Right lobe of liver (tissue), 4 donors: ENCODE measurements at regions not wholly inside any gene's neighbourhood (a gene's known extent, or its start where the extent isn't known, plus 50 kb on each side); places are given as distances from the start of the nearest gene placed in this dataset.

Source experiments
- POLR2A ChIP-seq: fragments of 450-650 bp; IDR thresholded peaks from one replicate; pipeline ENCODE4 v1.6.1; 2017; ENCODE audit warnings: antibody characterized with exemption, mild to moderate bottlenecking
- TF ChIP-seq, protein P1 (sequence below), 4 donors: fragments of 200-600 bp in 3 of 4; fragments of 450-650 bp in 1 of 4; IDR thresholded peaks; one replicate each; pipeline versions ENCODE4 v1.5.1 to v1.8.0; 2016 to 2022; ENCODE audit warnings: antibody characterized with exemption in 4 of 4, mild to moderate bottlenecking in 2 of 4
- donor health status: DM: no; HTN: no; CAD: no.
- donor health status: DM: no; HTN: no; CAD: no.
- donor health status: DM: no; HTN: yes; CAD: no.

DNA sequence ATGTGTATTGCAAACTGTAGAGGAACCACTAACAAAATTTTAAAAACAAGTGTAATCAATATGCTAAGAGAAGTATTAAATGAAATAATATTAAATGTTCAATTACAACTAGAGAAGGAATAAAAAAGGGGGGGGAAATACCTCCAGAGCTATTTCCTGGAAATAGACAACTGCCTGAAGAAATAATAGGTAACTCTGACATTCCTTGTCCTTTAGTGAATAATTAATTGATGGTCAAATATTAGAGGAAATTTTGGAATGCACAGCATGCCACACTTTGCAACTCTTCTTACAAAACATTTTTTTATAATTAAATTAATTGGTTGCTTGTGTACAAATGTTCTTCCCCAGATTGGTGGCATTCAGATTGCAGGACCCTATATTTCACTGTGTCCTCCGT, 342.6 kb upstream of the COL8A1 start:
- no peak for TF ChIP-seq POLR2A
- TF ChIP-seq, protein P1, sequence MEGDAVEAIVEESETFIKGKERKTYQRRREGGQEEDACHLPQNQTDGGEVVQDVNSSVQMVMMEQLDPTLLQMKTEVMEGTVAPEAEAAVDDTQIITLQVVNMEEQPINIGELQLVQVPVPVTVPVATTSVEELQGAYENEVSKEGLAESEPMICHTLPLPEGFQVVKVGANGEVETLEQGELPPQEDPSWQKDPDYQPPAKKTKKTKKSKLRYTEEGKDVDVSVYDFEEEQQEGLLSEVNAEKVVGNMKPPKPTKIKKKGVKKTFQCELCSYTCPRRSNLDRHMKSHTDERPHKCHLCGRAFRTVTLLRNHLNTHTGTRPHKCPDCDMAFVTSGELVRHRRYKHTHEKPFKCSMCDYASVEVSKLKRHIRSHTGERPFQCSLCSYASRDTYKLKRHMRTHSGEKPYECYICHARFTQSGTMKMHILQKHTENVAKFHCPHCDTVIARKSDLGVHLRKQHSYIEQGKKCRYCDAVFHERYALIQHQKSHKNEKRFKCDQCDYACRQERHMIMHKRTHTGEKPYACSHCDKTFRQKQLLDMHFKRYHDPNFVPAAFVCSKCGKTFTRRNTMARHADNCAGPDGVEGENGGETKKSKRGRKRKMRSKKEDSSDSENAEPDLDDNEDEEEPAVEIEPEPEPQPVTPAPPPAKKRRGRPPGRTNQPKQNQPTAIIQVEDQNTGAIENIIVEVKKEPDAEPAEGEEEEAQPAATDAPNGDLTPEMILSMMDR (IDR thresholded peaks at IDR 0.05): no peak
